Prostate gland (tissue), 2 donors: ENCODE measurements at regions not wholly inside any gene's neighbourhood (a gene's known extent, or its start where the extent isn't known, plus 50 kb on each side); places are given as distances from the start of the nearest gene placed in this dataset.

Source experiments
- DNase-seq: peaks from one replicate; pipeline ENCODE4 v3.0.0-alpha.2; 2019; ENCODE audit warnings: low spot score
- H3K27ac ChIP-seq, 2 donors: fragments of 200-600 bp; sonication (generic); 2 replicates each; pipeline ENCODE4 v1.5.1; 2017 to 2019
- H3K27me3 ChIP-seq: fragments of 200-600 bp; sonication (generic); replicated peaks from 2 replicates; pipeline ENCODE4 v1.5.1; 2019; ENCODE audit not compliant: insufficient read depth
- H3K36me3 ChIP-seq, 2 donors: fragments of 200-600 bp; sonication (generic); 1 replicate in 1 of 2; 2 replicates in 1 of 2; pipeline versions ENCODE4 v1.5.1 to v1.8.1; 2017 to 2019
- H3K4me1 ChIP-seq: fragments of 200-600 bp; sonication (generic); replicated peaks from 2 replicates; pipeline ENCODE4 v1.5.1; 2019
- H3K4me3 ChIP-seq, 2 donors: fragments of 200-600 bp; sonication (generic); 2 replicates each; pipeline ENCODE4 v1.5.1; 2017 to 2019
- H3K9me3 ChIP-seq: fragments of 200-600 bp; sonication (generic); 2 replicates; pipeline ENCODE4 v1.5.1; 2017
- POLR2A ChIP-seq: fragments of 450-650 bp; IDR thresholded peaks from one replicate; pipeline ENCODE4 v1.6.1; 2016; ENCODE audit warnings: antibody characterized with exemption, mild to moderate bottlenecking
- POLR2AphosphoS5 ChIP-seq: sonication (generic); formaldehyde crosslinking; IDR thresholded peaks from one replicate; pipeline ENCODE4 v1.6.1; 2017; ENCODE audit warnings: antibody characterized with exemption
- WGBS: methylation state at CpG from one replicate; pipeline ENCODE4 v1.1.5; 2018; 5-methylcytosine and 5-hydroxymethylcytosine counted together
- intact Hi-C: fragments of 100-400 bp; cut with DNase I; formaldehyde crosslinking; loops from one replicate; pipeline ENCODE4 v1.14.2; 2022
- TF ChIP-seq, protein P1 (sequence below), 4 experiments: fragments of 200-600 bp in 2 of 4; fragments of 450-650 bp in 2 of 4; sonication (generic) in 2 of 4; IDR thresholded peaks; 1 replicate in 3 of 4; 2 replicates in 1 of 4; pipeline ENCODE4 v1.5.1; 2016 to 2019; ENCODE audit warnings: antibody characterized with exemption in 4 of 4, mild to moderate bottlenecking in 2 of 4, moderate library complexity in 2 of 4

DNA sequence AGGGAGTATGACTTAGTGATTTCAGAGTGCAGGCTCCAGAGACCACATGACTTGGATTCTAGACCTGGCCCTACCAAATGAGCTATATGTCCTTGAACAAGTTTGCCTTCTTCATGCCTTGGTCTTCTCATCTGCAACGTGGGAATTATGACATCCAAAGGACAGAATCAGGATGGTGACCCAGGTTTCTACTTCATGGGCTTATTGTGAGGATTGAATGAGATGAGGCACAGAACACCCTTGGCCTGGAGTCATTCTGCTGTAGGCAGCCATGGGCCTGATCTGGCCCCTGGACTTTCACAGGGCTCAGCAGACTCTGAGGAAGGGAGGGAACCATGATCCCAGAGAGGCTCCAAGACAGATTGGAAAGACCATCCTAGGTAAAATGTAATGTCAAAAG is 85.6 kb upstream of the HAAO start:
- no peak overlapping the region for H3K27ac ChIP-seq
- no peak for DNase-seq
- 86% methylated on average over 1 of the region's 1 CpG for WGBS
- H3K9me3 ChIP-seq, result no peaks in the 10 kb centered on the region
- no peak overlapping the region for H3K4me3 ChIP-seq
- peaks cover 18% of the 10 kb centered on the region for H3K4me1 ChIP-seq
- intact Hi-C loops, result no loop called here
- H3K27me3 ChIP-seq, result no peaks in the 10 kb centered on the region
- TF ChIP-seq POLR2A (no peak), POLR2AphosphoS5 (no peak)
- TF ChIP-seq, protein P1, sequence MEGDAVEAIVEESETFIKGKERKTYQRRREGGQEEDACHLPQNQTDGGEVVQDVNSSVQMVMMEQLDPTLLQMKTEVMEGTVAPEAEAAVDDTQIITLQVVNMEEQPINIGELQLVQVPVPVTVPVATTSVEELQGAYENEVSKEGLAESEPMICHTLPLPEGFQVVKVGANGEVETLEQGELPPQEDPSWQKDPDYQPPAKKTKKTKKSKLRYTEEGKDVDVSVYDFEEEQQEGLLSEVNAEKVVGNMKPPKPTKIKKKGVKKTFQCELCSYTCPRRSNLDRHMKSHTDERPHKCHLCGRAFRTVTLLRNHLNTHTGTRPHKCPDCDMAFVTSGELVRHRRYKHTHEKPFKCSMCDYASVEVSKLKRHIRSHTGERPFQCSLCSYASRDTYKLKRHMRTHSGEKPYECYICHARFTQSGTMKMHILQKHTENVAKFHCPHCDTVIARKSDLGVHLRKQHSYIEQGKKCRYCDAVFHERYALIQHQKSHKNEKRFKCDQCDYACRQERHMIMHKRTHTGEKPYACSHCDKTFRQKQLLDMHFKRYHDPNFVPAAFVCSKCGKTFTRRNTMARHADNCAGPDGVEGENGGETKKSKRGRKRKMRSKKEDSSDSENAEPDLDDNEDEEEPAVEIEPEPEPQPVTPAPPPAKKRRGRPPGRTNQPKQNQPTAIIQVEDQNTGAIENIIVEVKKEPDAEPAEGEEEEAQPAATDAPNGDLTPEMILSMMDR (IDR thresholded peaks at IDR 0.05), result no peak
- H3K36me3 ChIP-seq, result no peaks in the 10 kb centered on the region

DNA sequence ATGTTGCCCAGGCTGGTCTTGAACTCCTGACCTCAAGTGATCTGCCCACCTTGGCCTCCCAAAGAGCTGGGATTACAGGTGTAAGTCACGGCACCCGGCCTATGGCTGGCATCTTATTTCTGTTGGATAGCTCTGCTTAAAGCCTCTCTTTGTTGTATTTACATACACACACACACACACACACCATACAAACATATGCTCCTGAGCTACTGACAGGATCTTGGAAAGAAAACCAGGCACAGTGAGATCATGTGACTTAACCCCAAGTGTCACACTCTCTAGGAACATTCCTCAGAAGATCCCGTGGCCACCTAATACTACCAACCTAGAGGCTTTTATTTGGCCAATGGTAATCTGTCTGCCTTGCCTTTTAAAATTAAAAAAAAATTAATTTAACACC is 85.1 kb upstream of the HAAO start:
- Histone ChIP-seq H3K4me3 (no peak overlapping the region), H3K9me3 (no peaks in the 10 kb centered on the region), H3K4me1 (peaks cover 18% of the 10 kb centered on the region), H3K36me3 (no peaks in the 10 kb centered on the region), H3K27me3 (no peaks in the 10 kb centered on the region), H3K27ac (peak overlapping the region in 1 of 2 donors; percentile 33)
- intact Hi-C loops, result no loop called here
- TF ChIP-seq POLR2A (no peak), POLR2AphosphoS5 (no peak)
- TF ChIP-seq, protein P1 (IDR thresholded peaks at IDR 0.05), result no peak
- WGBS, result 51% methylated on average over 3 of the region's 3 CpGs
- no peak for DNase-seq

DNA sequence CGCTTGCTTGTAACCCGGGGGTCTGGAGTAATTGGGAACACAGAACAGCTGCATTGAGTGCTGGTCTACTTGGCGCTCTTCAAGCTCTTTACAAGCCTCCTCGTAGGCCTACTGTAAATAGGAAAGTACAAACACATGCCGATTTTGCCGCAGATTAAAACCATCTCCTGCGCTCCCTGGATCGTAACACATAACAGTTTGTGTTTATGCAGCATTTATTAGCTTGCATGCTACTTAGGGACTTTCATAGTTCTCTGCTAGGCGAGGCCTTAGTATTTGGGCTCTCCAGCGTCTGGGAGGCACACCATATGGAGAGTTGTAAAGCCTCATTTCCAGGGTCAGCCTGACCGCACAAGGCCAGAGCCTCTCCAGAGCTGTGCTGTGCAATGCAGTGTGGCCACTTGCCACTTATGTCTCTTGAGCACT is 84.0 kb upstream of the HAAO start:
- intact Hi-C loops, result no loop called here
- peak; percentile 71 for DNase-seq
- Histone ChIP-seq H3K27ac (peak overlapping the region; percentile 72 to 73), H3K4me1 (peaks cover 18% of the 10 kb centered on the region), H3K36me3 (no peaks in the 10 kb centered on the region), H3K4me3 (no peak overlapping the region), H3K9me3 (no peaks in the 10 kb centered on the region), H3K27me3 (no peaks in the 10 kb centered on the region)
- WGBS, result 11% methylated on average over 11 of the region's 11 CpGs
- TF ChIP-seq POLR2A (no peak), POLR2AphosphoS5 (peak; percentile 95)

DNA sequence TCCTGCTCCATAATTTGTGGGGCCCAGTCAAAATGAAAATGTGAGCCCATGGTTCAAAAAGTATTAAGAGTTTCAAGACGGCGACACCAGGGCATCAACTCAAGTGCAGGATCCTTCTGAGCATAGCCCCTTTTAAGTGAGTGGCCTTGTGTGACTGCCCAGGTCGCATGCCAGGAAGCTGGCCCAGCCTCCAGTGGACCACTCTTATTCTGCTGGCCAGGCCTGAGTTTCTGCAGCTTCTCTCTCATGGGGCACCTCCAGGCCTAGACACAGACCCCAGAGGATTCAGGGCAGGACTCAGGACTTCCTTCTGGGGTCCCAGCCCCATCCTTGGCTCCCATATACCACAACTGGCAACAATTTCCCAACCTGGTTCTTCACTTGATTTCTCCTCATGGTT is 83.5 kb upstream of the HAAO start:
- no peak for DNase-seq
- intact Hi-C loops, result no loop called here
- H3K9me3 ChIP-seq, result no peaks in the 10 kb centered on the region
- peak overlapping the region; percentile 72 to 73 for H3K27ac ChIP-seq
- TF ChIP-seq POLR2A, result no peak
- no peak for TF ChIP-seq POLR2AphosphoS5
- TF ChIP-seq, protein P1 (IDR thresholded peaks at IDR 0.05), result no peak
- 64% methylated on average over 3 of the region's 3 CpGs for WGBS
- H3K36me3 ChIP-seq, result no peaks in the 10 kb centered on the region
- H3K27me3 ChIP-seq, result no peaks in the 10 kb centered on the region
- no peak overlapping the region for H3K4me3 ChIP-seq
- peaks cover 18% of the 10 kb centered on the region for H3K4me1 ChIP-seq

DNA sequence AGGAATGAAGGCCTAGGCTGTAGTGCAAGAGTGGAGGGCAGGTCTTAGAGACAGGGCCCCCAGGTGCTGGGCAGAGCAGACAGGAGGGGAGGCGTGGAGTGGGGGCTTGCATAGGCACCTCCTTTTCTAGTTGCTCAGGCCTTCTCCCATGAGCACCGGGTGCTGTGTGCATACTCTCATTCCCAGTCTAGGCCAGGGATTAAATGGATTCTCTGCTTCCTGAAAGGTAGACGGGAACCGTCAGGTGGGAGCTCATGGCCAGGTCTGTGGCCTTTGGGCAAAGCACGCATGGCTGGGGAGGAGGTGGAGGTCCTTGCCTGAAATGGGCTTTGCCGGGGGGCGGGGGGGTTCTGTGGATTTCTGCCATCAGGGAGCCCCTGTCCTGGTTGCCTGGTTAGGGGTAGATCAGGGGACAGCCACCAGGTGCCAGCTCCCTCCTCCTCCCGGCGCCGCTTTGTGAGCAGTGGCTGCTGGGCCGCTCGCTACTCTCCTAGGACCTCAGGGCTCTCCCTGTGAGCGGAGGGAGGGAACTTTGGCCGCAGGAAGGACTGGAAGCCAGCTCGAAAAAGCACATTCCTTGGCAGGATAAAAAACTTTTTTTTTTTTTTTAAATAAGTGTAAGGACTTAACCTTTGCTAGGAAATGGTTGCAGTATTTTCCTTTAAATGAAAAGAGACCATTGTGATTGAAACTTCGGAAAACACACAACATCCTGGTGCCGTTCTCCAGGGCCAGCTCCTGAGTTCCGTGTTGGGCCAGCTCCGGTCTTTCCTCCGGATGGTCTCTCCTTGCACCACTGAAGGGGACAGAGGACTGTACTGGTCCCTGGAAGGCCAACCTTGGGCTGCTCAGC is 82.8 kb upstream of the HAAO start:
- 37% methylated on average over 20 of the region's 20 CpGs for WGBS
- Histone ChIP-seq H3K4me1 (peaks cover 14% of the 10 kb centered on the region), H3K36me3 (no peaks in the 10 kb centered on the region), H3K9me3 (no peaks in the 10 kb centered on the region), H3K27me3 (no peaks in the 10 kb centered on the region), H3K27ac (peak overlapping the region; percentile 72 to 73), H3K4me3 (no peak overlapping the region)
- DNase-seq, result no peak
- intact Hi-C loops, result no loop called here
- TF ChIP-seq POLR2A, result no peak
- TF ChIP-seq POLR2AphosphoS5, result no peak
- TF ChIP-seq, protein P1 (IDR thresholded peaks at IDR 0.05), result no peak
